GM18909 (cell line): ENCODE measurements at regions not wholly inside any gene's neighbourhood (a gene's known extent, or its start where the extent isn't known, plus 50 kb on each side); places are given as distances from the start of the nearest gene placed in this dataset.

Experiments used
- ATAC-seq: cut with Tn5 transposase; IDR thresholded peaks from one replicate; pipeline ENCODE4 v1.9.1; 2021; ENCODE audit warnings: mild to moderate bottlenecking; ENCODE audit not compliant: unreplicated experiment, poor library complexity

GRCh38 chr7:42406358-42406757 lies 169.3 kb upstream of the GLI3 start:
- ATAC-seq = no peak

GRCh38 chr7:42405782-42406181 lies 168.8 kb upstream of the GLI3 start:
- ATAC-seq = no peak

GRCh38 chr7:42403831-42404230 lies 166.8 kb upstream of the GLI3 start:
- ATAC-seq = no peak

- ATAC-seq = no peak
Observed at GRCh38 chr7:42400961-42401360, 164.0 kb upstream of the GLI3 start.

GRCh38 chr7:42400211-42400772 lies 163.3 kb upstream of the GLI3 start:
- no peak for ATAC-seq

- ATAC-seq = no peak
Observed at GRCh38 chr7:42395607-42396006, 158.6 kb upstream of the GLI3 start.

GRCh38 chr7:42392826-42393225 lies 155.8 kb upstream of the GLI3 start:
- ATAC-seq = no peak

GRCh38 chr7:42389697-42390096 lies 152.7 kb upstream of the GLI3 start:
- no peak for ATAC-seq

GRCh38 chr7:42385912-42386311 lies 148.9 kb upstream of the GLI3 start:
- ATAC-seq = no peak

- ATAC-seq = no peak
Observed at GRCh38 chr7:42381161-42381560, 144.2 kb upstream of the GLI3 start.

GRCh38 chr7:42380401-42380800 lies 143.4 kb upstream of the GLI3 start:
- ATAC-seq = no peak

- ATAC-seq = no peak
Observed at GRCh38 chr7:42378149-42378548, 141.1 kb upstream of the GLI3 start.

- ATAC-seq = no peak
Observed at GRCh38 chr7:42373285-42373684, 136.3 kb upstream of the GLI3 start.

GRCh38 chr7:42372479-42372878 lies 135.5 kb upstream of the GLI3 start:
- ATAC-seq = no peak

GRCh38 chr7:42359946-42360345 lies 122.9 kb upstream of the GLI3 start:
- ATAC-seq = no peak

GRCh38 chr7:42351316-42351935 lies 114.4 kb upstream of the GLI3 start:
- ATAC-seq = no peak

- ATAC-seq = no peak
Observed at GRCh38 chr7:42350801-42351200, 113.8 kb upstream of the GLI3 start.

- no peak for ATAC-seq
Observed at GRCh38 chr7:42348631-42349030, 111.6 kb upstream of the GLI3 start.

- ATAC-seq = no peak
Observed at GRCh38 chr7:42348071-42348470, 111.1 kb upstream of the GLI3 start.

GRCh38 chr7:42347616-42348015 lies 110.6 kb upstream of the GLI3 start:
- no peak for ATAC-seq

- ATAC-seq = no peak
Observed at GRCh38 chr7:42345478-42346299, 108.7 kb upstream of the GLI3 start.
